Activated CD8-positive, alpha-beta T cell treated with anti-CD3 and anti-CD28 coated beads for 36 hours (primary cell): ENCODE measurements at regions not wholly inside any gene's neighbourhood (a gene's known extent, or its start where the extent isn't known, plus 50 kb on each side); places are given as distances from the start of the nearest gene placed in this dataset.

Source experiments
- ATAC-seq: fragments of 200-7000 bp; cut with Tn5 transposase; one replicate; pipeline ENCODE4 v1.10.0; 2021; ENCODE audit warnings: mild to moderate bottlenecking, moderate library complexity
- CTCF ChIA-PET: fragments of 350-600 bp; sonication (Branson Sonifier 250); formaldehyde crosslinking; loops from one replicate; lab custom pipeline; 2021; ENCODE audit warnings: antibody characterized with exemption; lab: Charles Lee
- POLR2A ChIA-PET: fragments of 350-600 bp; sonication (Branson Sonifier 250); formaldehyde crosslinking; loops from one replicate; lab custom pipeline; 2021; ENCODE audit warnings: antibody characterized with exemption; lab: Charles Lee
- DNase-seq: peaks from one replicate; pipeline ENCODE4 v3.0.0-alpha.2; 2020
- H3K27ac Mint-ChIP-seq: one replicate; pipeline ENCODE4 v1.8.0; 2021; ENCODE audit warnings: mild to moderate bottlenecking, mixed read lengths
- H3K27me3 Mint-ChIP-seq: one replicate; pipeline ENCODE4 v1.8.0; 2021; ENCODE audit warnings: mixed read lengths
- H3K36me3 Mint-ChIP-seq: one replicate; pipeline ENCODE4 v1.8.0; 2021; ENCODE audit warnings: low read depth, mixed read lengths
- H3K4me1 Mint-ChIP-seq: one replicate; pipeline ENCODE4 v1.8.0; 2021; ENCODE audit warnings: low read depth, mixed read lengths
- H3K4me3 Mint-ChIP-seq: one replicate; pipeline ENCODE4 v1.8.0; 2021; ENCODE audit warnings: mild to moderate bottlenecking, moderate library complexity, mixed read lengths
- H3K9me3 Mint-ChIP-seq: one replicate; pipeline ENCODE4 v1.8.0; 2021; ENCODE audit warnings: mixed read lengths
- intact Hi-C: fragments of 100-400 bp; cut with micrococcal nuclease; formaldehyde crosslinking; loops from one replicate; pipeline ENCODE4 v1.10.0; 2022
- TF ChIP-seq, protein P1 (sequence below): fragments of 200-600 bp; IDR thresholded peaks from one replicate; pipeline ENCODE4 v1.8.0; 2022; ENCODE audit warnings: antibody characterized with exemption, mild to moderate bottlenecking

DNA sequence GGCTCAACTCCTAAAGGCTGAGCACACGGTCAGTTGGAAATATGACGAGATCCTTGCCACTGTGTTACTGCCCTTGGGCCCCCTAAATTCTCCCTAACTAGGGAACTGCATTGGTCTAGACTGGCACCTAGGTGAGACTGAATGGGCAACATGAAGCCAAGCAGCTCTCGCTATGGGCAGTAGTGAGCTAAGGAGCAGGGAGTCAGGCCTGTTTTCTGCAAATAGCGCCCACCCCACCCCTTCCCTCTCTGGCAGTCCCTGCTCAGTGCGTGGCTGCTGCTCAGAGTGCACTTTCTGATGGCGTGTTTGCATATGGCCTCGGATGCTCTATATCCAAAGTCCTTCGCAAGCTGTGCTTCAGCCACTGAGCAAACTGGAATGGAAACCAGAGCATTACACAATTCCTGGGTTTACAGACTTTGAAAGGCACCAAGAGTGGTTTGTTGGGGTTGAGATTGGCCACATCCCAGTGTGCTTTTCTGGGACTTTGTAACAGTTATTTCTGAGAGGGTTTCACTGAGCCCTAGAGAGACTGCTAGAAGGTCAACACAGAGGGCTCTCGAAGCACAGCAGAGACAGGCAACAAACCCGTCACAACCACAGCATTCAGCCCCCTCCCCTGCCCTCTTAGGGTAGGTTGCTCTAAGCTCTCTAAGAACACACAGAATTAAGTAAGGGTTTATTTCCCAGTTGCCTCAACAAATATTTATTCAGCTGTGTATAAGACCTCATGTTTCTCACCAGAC is 419.9 kb downstream of the STK39 start:
- TF ChIP-seq, protein P1, sequence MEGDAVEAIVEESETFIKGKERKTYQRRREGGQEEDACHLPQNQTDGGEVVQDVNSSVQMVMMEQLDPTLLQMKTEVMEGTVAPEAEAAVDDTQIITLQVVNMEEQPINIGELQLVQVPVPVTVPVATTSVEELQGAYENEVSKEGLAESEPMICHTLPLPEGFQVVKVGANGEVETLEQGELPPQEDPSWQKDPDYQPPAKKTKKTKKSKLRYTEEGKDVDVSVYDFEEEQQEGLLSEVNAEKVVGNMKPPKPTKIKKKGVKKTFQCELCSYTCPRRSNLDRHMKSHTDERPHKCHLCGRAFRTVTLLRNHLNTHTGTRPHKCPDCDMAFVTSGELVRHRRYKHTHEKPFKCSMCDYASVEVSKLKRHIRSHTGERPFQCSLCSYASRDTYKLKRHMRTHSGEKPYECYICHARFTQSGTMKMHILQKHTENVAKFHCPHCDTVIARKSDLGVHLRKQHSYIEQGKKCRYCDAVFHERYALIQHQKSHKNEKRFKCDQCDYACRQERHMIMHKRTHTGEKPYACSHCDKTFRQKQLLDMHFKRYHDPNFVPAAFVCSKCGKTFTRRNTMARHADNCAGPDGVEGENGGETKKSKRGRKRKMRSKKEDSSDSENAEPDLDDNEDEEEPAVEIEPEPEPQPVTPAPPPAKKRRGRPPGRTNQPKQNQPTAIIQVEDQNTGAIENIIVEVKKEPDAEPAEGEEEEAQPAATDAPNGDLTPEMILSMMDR, result no peak
- DNase-seq, result no peak
- ATAC-seq, result no peak
- Mint-ChIP-seq H3K9me3 (no peaks in the 10 kb centered on the region), H3K27me3 (peaks cover 8% of the 10 kb centered on the region), H3K4me1 (no peaks in the 10 kb centered on the region), H3K4me3 (no peak overlapping the region), H3K36me3 (no peaks in the 10 kb centered on the region), H3K27ac (no peak overlapping the region)
- CTCF ChIA-PET, result no interaction called here
- POLR2A ChIA-PET, result no interaction called here
- intact Hi-C loops, result no loop called here

DNA sequence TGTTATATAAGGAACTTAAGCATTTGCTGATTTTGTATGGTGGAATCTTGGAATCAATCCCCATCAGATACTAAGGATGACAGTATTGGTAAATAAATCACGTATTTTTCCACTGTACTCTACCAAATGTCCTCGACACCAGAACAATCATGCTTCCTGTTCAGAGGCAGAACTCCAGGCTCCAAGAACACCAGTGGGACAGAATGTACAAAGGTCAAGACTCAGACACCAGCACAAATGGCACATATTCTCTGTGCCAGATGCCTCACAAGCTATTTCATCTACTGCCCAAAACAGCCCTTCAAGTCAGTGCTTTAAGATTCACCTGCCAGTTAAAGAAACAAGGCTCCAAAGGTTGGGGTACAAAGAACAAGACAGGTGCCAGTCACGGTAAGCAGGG is 420.5 kb downstream of the STK39 start:
- Mint-ChIP-seq H3K4me3 (no peak overlapping the region), H3K4me1 (no peaks in the 10 kb centered on the region), H3K27me3 (peaks cover 8% of the 10 kb centered on the region), H3K9me3 (no peaks in the 10 kb centered on the region), H3K27ac (no peak overlapping the region), H3K36me3 (no peaks in the 10 kb centered on the region)
- ChIA-PET POLR2A (no interaction called here), CTCF (no interaction called here)
- ATAC-seq, result no peak
- TF ChIP-seq, protein P1, result no peak
- intact Hi-C loops, result no loop called here
- DNase-seq, result no peak

DNA sequence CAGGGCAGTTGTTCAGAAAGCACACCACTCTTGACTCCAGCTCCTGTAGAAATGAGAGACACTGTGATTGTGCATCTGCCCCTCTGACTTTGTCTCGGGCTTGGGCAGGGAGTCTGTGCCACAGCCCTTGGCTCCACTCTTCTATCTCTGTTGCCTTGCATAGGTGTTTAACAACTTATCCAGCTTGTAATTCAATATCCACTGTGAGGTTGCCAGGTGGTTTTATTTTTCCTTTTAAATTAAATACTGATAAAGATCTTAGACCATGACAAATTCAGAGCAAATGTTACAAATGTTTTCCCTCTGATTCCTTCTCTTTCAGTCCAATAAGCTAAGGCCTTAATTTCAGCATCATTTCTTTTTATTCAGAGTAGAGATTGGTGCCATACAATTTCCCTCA is 421.7 kb downstream of the STK39 start:
- Mint-ChIP-seq H3K27me3 (peaks cover 5% of the 10 kb centered on the region), H3K36me3 (no peaks in the 10 kb centered on the region), H3K9me3 (no peaks in the 10 kb centered on the region), H3K4me3 (no peak overlapping the region), H3K27ac (no peak overlapping the region), H3K4me1 (no peaks in the 10 kb centered on the region)
- TF ChIP-seq, protein P1, result no peak
- intact Hi-C loops, result no loop called here
- DNase-seq, result no peak
- POLR2A ChIA-PET, result no interaction called here
- no peak for ATAC-seq
- CTCF ChIA-PET, result no interaction called here

DNA sequence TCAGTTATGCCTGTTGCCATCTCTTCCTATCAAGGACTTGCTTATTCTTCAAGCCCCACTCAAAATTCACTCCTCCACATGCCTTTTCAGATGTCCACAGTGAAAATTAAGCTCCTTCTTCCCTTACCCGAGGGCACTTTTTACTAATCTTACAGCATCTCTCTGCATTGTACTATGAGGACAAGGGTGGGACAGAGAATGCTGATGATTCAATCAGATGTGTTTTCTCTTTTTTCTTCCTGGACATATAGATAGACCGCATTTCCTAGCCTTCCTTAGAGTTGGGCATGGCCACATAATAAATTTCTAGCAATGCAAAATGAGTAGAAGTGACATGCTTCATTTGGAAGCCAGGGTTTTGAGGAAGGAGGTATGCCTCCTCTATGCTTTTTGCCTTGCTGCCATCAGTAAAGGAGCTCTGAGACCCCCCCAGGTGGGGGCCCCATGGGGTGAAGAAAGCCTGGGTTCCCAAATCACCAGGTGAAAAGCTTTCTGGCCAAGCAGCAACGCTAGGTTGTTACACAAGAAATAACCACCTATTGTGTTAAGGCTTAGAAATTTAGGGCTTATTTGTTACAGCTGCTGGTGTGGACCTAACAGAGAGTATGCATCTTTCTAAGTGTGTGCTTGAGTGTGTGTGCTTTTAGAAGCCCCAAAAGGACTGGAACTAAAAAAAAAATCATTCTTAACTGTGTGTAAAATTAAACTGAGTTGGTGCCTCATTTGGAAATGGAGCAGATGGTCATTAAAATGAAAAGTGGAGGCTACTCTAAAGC is 424.5 kb downstream of the STK39 start:
- no peaks in the 10 kb centered on the region for H3K4me1 Mint-ChIP-seq
- DNase-seq (no peak), ATAC-seq (no peak)
- no peaks in the 10 kb centered on the region for H3K36me3 Mint-ChIP-seq
- no peaks in the 10 kb centered on the region for H3K9me3 Mint-ChIP-seq
- CTCF ChIA-PET, result interaction anchor here (0.8 to 1.0 kb wide), 2 partner anchors 11 to 34 kb away, joined by 3 read pairs; no protein-coding TSS in a partner anchor
- TF ChIP-seq, protein P1, result no peak
- H3K27ac Mint-ChIP-seq, result no peak overlapping the region
- intact Hi-C loops, result no loop called here
- H3K27me3 Mint-ChIP-seq, result peaks cover 4% of the 10 kb centered on the region
- no peak overlapping the region for H3K4me3 Mint-ChIP-seq
- POLR2A ChIA-PET, result no interaction called here

DNA sequence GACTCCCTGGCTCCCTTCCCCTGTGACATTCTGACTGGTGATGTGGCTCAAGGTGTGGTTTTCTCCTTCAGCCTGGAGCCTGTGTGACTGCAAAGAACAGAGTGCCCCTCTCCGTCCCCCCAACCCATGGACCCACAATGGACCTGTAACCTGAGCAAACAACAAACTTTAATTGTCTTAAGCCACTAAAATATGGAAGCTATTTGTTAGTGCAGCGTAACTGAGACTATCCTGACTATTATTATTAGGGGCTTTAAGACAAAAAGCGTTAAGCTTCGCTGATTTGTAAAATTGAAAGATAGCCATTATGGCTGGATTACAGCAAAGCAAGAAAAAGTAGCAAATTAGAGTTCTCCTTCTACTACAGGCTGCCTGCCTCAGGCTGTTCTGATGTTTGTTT is 426.9 kb downstream of the STK39 start:
- H3K27ac Mint-ChIP-seq, result no peak overlapping the region
- CTCF ChIA-PET, result no interaction called here
- H3K27me3 Mint-ChIP-seq, result peaks cover 4% of the 10 kb centered on the region
- ATAC-seq, result no peak
- no peak overlapping the region for H3K4me3 Mint-ChIP-seq
- H3K36me3 Mint-ChIP-seq, result no peaks in the 10 kb centered on the region
- no peaks in the 10 kb centered on the region for H3K9me3 Mint-ChIP-seq
- TF ChIP-seq, protein P1, result no peak
- POLR2A ChIA-PET, result no interaction called here
- DNase-seq, result no peak
- H3K4me1 Mint-ChIP-seq, result no peaks in the 10 kb centered on the region
- intact Hi-C loops, result no loop called here
